HUDEP-2 (cell line): ENCODE measurements at regions not wholly inside any gene's neighbourhood (a gene's known extent, or its start where the extent isn't known, plus 50 kb on each side); places are given as distances from the start of the nearest gene placed in this dataset.

Source experiments
- DNase-seq, 76 experiments: peaks; one replicate each; lab custom pipeline; 2025; ENCODE audit not compliant: unreplicated experiment in 76 of 76; lab: John Stamatoyannopoulos, UW

- no peak for DNase-seq
Observed at GRCh38 chr15:91599261-91599660, 254.2 kb upstream of the SLCO3A1 start.

DNA sequence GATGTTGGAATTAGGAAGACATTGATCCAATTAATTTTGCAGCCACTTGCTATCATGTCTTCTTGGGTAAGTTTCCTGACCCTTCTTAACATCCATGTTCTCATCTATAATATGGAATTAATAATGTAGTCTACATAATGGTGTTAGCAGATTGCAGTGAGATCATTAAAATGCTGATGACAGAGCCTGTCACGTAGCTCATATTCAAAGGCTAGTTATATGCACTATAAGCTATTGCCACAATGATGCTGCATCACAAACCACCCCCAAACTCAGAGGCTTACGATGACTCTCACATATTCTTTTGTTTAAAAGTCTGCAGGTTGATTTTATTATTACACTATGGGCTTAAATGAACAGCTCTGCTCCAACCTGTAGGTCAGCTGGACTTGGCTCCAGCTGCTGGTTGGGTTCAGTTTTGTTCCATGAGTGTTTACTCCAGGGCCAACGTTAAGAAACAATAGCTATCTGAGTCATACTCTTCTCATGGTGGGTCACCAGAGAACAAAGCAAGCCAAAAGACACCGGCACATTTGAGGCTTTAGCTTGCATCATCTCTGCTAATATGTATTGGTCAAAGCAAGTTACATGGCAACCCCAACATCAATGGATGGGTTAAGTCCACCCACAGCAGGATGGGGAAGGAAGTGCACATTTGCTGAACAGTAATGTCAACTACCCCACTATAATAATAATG lies 250.0 kb upstream of the SLCO3A1 start:
- no peak for DNase-seq

DNA sequence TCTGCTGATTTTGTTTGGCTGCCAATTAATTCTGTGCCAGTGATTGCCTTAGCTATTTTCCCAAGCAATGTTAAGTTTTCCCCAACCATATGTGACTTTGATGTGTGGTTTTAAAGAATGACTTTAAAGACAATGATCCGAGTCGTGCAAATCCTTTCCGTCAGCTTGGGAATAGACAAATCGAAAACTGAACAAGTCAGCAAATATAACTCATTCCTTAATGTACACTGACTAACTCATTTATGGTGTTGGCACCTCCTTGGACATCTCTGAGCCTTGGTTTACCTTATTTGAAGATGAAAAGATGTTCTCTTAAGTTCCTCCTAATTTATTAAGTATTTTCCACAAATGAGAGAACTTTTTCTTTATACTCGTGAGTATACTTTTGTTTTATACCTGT lies 249.4 kb upstream of the SLCO3A1 start:
- DNase-seq: no peak

GRCh38 chr15:91605576-91605975 lies 247.9 kb upstream of the SLCO3A1 start:
- no peak for DNase-seq

DNA sequence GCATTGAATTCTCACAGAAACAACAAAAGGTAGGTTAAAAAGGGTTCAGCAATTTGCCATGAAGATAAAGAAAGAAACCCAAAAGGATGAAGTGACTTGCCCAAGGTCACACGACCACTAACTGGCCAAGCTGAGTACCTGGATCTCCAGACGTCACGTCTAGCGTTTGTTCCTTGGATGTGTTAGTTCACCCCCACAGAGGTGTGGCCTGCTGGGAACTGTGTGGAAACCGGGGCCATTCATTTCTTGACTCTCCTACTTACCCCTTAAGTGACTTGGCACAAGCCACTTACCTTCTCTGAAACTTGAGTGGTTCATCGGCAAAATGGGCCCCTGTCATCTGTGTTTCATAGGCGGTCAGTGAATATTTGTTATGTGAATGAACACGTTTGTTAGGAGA lies 244.3 kb upstream of the SLCO3A1 start:
- DNase-seq: no peak

DNA sequence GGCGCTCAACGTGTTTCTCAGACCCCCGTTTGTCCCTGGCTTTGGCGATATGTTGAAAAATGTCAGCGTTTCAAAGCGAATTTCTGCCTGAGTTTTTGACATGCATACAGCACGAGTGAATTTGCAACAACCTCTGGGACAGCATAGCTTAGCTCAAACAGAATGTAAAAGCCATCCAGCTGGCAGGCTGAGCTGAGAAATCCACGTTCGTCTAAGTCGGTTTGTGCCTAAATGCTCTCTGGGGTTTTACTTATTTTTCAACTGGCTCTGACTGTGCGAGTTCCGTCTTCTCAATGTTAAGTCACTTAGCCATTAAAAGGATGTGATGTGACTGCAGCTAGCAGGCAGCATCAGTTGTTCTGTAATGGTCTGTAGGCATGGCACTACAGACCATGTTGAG lies 243.5 kb upstream of the SLCO3A1 start:
- DNase-seq: no peak

GRCh38 chr15:91611561-91612323 lies 241.8 kb upstream of the SLCO3A1 start:
- no peak for DNase-seq

DNA sequence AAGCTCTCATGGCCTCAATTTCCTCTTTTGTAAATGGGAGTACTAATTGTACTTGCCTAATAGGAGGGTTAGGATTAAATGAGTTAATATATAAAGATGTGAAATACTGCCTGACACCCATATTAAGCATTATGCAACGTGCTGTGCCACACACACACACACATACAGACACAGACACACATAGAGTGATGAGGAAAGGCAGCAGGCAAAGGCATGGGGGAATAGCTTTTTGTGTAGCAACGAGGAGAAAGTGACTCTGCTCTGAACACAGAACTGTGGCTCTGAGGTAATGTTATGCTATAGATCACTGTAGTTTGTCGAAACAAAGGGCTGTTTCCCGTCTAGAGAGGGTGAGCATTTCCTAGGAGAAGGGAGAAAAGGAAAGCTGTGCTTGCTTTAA lies 233.3 kb upstream of the SLCO3A1 start:
- no peak for DNase-seq

DNA sequence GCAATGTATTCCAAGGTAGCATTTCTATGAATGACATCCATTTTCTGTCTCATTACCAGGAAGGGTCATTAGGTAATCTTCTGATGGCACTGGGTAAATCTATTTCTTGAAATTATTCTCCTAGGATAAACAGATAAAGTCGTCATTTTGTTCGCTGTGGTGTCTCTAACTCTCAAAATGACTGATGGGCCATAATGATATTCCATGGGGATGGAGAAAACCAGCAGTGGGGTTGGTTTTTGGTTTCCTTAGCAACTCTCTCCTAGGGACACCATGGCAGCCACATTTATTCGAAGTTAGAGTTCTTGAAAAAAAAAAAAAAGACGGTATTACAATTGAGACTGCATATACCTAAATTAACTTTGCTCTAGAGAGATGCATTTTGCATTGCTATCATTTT lies 231.3 kb upstream of the SLCO3A1 start:
- DNase-seq: no peak

GRCh38 chr15:91622711-91623342 lies 230.7 kb upstream of the SLCO3A1 start:
- no peak for DNase-seq

DNA sequence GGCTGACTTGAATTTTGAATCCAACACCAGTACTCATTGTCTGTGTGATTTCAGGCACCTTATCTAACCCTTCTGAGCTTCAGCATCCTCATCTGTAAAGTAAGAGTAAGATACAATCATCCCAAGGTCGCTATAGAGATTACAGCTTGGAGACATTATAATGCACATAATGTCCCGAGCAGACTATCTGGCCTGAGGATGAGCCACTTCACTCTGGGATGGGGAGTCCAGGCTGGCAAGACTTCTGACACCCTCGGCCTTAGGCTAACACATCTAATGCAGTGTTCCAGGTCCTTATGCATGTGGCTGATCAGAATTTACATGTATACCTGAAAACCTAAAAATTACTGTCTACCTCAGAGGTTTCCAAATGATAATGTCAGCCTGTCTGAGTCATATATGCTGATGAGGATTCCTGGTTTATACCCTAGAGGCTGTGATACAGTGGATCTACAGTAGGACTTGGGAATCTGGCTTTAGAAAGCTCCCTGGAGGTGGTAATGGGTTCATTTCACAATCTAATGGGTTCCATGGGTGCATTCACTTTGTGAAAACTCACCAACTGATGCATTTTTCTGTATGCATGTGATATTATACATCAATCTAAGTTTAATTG lies 229.0 kb upstream of the SLCO3A1 start:
- no peak for DNase-seq

- no peak for DNase-seq
Observed at GRCh38 chr15:91625506-91625905, 228.0 kb upstream of the SLCO3A1 start.

- no peak for DNase-seq
Observed at GRCh38 chr15:91627473-91628278, 225.8 kb upstream of the SLCO3A1 start.

DNA sequence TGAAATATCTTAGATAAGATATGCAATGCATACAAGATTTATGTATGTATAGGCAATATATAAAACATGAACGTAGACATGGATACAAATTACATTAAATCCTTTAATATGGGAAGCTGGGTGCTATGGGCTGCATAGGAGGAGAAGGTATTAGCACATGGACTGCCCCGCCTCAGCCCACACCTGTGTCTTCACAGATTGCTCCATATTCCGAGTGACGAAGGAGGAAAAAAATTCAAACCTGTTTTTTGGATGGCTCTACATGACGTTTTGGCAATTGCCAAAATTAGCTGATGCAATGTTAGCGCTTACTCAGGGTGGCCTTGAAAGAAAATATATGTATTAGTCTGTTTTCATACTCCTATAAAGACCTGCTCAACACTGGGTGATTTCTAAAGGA lies 223.4 kb upstream of the SLCO3A1 start:
- DNase-seq: no peak

DNA sequence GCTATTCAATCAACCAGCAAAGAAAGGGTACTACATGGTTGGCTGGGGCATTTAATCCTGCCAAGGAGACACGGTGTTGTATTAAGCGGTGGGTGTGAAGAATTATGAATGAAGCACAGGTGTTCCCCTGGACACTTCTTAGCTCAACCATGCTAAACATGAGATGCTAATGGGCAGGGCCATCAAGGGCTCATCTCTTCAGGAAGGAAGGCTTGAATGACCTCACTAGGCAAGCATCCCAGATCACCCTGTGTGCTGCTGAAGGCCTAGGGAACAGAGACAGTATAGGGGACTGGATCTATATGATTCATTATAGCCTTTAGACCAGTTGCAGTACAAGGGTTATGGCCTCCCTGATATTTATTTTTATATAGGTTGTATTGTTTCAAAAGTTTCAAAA lies 221.3 kb upstream of the SLCO3A1 start:
- no peak for DNase-seq

GRCh38 chr15:91632981-91633380 lies 220.5 kb upstream of the SLCO3A1 start:
- no peak for DNase-seq

GRCh38 chr15:91634179-91634578 lies 219.3 kb upstream of the SLCO3A1 start:
- DNase-seq: no peak

- no peak for DNase-seq
Observed at GRCh38 chr15:91635080-91635479, 218.4 kb upstream of the SLCO3A1 start.

- no peak for DNase-seq
Observed at GRCh38 chr15:91635641-91636040, 217.9 kb upstream of the SLCO3A1 start.

DNA sequence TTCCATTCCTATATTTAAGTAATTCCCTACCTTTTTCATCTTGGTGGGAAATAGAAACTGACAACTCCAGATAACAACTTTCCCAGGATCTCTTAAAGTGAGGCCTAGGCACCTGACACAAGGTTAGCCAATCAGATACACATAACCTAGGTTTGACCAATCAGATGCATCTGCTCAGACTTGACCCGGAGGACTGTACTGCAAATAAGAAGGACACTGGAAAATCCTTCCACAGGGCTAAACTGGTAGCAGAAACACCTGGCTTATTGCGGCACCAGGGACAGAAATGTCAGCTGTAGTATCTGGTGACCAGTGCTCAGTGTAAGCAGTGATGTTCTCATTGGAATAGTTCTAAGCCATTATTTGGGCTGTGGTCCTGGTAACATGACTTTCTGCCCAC lies 204.5 kb upstream of the SLCO3A1 start:
- DNase-seq: no peak

DNA sequence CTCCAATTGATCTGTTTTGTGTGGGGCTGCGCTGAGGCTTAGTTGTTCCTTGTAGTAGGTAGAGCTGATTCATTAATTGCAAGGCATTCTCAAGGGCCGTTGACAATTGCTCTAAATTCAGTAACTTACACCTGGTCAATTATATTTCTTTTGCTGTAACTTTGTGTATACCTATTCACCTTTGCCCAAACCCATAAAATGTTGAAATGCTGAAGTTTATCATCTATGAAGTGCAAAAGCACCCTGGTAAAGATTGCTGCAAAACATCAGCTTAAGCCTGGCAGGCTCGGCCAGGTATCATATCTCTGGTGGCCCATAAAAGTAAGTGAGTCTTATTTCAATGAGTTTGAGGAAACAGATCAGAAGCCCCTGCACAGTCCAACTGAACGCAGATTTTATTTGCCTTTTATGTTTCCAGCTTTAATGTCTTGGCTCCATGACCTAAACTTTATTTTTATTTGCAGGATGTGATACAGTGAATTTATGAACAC lies 203.6 kb upstream of the SLCO3A1 start:
- DNase-seq: no peak
